ENCODE measurements at regions not wholly inside any gene's neighbourhood (a gene's known extent, or its start where the extent isn't known, plus 50 kb on each side); places are given as distances from the start of the nearest gene placed in this dataset.

DNA sequence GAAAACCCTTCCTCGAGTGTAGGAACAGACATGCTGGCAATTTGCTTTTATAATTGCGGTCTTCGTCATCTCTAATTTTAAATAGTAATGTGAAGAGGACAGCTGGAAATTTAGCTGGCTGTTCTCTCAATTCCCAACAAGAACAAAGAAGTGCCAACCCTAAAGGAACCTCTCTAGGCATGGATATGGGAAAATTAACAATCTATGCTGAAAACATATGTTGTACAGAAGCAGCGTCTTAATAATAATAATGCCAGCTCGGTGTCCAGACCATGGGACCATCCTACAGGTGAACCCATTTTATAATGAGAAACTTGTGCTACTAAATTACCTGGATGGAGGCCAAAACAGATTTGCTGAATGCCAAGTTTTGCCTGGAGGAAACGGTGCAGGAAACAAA, 641.4 kb upstream of the MGMT start:
- no peak for DNase-seq

DNA sequence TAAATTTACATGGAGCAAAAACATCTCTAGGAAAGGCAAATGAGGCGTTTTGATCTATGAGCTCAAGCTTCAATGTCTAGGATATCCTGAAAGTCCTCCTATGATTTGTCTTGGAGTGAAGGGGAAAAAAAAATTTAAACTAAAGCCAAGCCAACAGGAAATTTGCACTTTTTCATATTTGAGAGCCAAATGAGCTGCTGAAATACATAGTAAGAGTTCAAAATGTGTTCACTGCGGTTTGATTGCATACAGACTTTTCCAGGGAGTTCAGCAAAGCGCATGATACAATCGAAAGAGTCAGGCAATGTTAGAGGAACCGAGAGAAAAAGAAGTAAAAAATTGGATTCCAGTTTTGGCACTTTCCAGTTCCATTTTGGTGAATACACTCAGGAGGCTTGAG, 633.4 kb upstream of the MGMT start:
- no peak for DNase-seq

DNA sequence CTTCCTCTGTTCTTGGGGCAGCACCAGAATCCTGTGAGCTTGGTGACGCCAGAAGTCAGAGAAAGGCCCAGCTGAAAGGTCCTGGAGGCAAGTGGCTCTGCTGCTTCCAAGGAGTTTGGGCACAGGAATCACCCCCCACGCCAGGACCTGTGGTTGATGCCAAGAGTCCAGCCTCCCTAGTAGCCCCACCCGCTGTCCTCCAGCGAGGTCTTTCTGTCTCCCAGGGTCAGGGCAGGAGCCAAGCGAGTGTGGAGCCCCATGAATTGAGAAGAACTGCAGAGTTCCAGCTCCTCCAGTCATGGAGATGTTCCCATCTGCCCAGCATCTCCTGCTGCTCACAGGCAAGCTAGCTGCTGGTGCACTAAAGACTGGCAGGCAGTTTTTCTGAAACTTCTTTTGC, 631.7 kb upstream of the MGMT start:
- DNase-seq = no peak

DNA sequence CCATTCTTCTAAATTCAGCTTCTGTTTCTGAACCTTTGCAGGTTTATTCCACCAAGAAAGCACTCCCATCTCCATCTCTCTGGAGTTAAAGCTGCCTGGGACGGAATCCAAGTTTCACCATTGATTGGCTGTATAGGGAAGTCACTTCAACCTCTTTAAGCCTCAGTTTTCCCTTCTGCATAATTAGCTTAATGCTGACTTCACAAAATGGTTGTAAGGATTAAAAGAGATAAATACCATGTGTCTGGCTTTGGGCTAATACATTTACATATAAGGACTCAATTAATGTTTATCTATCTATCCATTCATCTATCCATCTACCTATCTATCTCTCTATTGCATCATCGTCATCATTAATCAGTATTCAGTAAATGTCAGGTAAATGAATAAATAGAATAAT, 629.6 kb upstream of the MGMT start:
- DNase-seq = no peak

DNA sequence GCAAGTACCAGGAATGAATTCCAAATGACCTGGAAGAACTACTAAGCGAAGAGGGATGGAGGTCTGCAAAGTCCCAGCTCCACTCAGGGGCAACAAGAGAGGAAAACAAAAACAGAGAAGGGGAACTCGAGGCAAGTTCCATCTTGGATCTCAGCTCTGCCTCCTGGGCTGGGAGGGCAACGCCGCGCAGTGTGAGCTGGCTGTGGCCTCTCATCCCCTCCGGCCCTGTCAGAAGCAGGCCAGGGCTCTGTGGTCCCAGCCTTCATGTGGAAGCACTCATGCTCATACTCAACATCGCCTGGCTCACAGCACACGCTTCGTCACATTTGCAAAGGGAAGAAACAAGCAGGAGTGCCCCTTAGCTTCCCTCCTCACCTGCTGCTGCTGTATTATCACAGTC, 627.9 kb upstream of the MGMT start:
- no peak for DNase-seq

DNA sequence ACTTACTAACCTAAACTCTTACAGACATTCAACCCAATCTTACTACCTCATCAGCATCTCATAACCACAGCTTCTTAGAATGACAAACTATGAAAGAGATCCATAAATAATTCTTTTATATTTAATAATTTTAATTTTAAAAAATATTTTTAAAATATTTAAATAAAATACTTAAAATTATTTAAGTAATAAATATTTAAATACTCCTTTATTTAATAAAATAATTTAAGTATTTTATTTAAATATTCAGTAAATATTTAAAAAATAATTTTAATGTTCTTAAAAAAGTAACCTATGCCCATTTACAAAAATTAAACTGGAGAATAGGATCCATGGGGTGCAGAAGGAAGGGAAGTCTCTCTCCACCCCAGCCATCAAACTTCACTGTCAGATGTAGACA, 627.3 kb upstream of the MGMT start:
- DNase-seq = no peak

DNA sequence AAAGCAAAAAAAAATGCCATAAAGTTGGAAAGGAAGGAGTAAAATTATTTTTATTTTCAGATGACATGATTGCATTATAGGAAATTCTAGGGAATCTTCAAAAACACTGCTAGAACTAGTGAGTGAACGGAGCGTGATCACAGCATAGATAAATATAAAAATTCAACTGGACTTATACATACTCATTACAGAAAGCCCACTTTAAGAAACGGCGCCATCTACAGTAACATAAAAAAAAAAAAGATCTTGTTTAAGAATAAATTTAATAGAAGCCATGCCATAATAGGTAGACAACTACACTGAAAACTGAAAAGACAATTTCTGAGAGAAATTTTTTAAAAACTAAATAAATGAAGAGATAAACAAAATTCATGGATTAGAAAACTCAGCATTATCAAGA, 623.1 kb upstream of the MGMT start:
- no peak for DNase-seq

DNA sequence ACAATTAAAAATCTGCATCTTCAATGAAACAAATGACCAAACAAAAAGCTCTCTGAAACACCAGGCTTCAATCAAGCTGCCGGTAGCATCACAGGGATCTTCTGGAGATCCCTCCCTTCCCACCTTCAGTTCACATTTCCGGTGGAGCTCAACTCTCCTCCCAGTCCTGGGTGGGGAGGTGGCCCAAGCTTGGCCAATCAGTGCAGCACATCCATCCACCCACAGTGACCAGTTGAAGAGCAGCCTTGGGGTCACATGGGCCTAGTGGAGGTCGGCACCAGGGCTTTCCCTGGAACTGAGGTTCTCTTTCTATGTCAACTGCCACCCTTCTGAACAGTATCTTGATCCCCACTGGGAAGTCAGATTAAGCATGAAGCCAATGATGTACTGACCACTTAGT, 620.1 kb upstream of the MGMT start:
- DNase-seq = no peak

DNA sequence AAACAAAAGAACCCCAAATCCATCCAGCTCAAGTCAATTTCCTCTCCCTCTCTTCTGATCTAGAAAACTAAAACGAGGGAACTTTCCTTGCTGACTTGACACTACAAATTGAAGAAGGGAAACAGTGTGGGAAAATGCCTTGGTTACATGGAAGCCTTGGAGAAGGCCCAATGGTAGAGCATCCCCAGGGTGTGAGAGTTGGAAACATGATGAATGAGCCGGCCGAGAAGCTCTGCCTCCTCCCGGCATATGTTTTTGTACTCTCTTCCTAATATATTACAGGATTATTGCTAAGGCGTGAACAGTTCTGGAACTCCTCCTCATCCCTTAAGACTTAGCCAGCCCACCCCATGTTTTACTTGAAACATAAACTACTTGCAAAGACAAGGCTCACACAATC, 618.2 kb upstream of the MGMT start:
- no peak for DNase-seq

DNA sequence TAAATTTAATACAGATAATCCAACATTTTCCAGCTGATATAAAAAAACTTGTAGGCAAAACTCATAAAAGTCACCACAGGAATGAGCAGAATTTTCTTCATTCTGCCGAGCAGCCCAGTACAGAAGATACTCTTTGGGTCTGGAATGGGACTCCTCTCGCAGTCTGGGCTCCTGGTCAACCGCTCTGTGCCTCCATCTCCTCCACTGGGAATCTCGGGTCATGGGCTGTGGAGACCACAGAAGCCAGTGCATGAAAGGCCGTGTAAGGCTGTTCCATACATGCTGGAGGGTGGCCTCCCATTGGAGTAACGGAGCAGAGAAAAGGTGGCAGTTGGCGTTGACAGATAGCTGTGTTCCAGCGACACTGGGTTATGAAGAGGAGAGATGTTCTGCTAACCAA, 616.4 kb upstream of the MGMT start:
- no peak for DNase-seq

DNA sequence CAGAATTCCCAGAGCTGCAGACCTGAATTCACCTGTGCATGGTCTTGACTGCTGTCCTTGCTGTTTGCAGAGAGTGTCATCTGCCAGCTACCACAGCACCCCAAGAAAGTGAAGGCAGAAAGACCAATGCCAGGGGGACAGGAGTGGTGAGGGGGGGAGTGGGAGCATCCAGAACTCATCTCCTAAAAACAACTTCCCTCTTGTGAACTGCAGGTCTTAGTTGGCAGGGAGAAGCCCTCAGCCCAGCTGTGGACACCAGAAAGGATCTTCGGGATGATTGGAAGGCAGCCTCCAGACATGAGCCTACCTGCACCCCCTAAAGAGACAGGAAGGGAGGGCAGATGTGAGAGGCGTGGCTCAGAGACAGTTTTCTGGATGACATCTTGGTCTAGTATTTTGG, 615.8 kb upstream of the MGMT start:
- no peak for DNase-seq

DNA sequence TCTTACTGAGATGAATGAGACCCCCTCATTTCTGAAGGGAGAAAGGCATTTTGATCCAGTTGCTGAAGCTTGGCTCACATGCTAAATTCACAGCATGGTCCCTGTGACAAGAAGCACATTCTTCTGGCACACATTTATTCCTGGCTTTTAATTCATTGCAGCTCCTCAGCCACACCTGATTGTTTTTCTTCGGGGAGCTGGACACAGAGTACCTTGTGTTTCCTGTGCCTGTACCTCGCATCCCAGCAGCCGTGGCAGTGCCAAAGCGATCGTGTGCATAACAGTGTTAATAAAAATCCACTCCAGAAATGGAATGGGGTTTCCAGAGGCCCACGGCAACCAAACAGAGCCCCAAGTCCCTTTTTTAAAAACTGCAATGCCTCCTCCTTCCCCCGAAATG, 615.3 kb upstream of the MGMT start:
- no peak for DNase-seq

DNA sequence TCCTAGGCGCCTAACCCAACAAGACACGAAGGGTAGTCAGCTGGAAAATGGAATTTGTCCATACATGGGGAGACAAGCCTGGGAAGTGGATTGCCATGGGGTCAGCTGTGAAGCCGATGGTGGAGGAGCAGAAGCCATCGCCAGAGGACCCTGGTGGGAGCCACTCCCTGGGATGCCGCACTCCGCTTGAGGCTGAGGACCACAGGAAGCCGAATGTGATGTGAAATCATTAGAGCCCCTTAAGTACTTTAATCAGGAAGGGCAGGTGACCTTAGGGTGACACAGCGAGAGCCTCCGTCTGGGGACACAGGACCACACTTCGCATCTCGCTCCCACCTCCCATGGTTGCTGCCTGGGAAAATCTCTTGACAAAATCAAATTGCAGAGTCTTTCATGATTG, 614.6 kb upstream of the MGMT start:
- no peak for DNase-seq

DNA sequence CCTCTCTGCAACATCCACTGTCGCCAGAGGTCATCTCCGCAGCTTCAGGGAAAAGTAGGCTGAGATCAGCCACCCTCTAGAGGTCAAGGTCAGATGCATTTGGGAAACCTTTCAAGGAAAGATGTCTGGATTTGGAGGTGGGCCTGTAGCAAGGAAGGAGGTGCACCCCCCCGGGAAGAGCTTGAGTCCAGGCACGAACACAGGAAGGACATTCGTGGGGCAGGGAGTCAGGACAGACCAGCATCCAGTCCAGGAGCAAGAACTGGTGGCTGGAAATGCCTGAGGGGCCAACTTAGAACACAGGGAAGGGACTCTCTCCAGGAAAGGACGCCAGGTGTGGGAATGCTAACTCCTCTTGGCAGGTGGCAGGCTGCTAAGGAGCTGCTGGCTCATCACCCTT, 614.1 kb upstream of the MGMT start:
- DNase-seq = no peak

DNA sequence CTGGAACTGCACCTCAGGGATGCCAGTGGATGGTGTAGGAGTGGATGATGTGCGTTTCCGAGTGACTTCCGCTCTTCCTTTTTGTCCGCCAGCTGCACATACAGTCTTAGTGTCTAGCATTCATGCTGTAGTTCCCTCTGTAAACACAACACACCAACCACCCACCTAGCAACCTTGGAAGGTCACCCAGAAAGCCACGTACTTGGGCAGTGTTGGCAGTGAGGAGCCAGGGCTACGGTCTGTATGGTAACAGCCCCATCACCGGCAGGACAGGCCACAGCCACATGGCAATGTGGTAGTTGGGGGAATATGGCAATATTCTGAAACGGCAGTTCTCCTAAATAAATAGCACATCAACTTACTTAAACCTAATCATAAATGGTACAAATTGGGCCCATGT, 613.5 kb upstream of the MGMT start:
- no peak for DNase-seq

DNA sequence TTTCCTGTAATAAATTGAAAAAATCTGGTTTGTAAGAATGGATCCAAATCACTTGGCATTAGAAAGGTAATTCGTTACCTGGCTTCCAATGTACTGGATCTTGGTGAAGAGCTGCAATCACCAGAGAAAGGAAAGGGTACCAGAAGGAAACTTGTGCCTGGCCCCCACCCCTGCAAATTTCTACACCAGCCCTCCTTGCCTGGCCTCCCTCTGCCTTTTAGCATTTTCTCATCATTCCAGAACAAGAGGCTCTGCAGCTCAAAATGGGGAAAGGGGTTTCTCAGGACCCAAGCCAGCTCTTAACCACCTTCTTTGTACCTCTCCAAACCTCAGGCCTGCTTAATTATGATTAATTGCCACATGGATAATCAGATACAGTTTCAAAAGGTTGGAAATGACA, 612.8 kb upstream of the MGMT start:
- DNase-seq = no peak

DNA sequence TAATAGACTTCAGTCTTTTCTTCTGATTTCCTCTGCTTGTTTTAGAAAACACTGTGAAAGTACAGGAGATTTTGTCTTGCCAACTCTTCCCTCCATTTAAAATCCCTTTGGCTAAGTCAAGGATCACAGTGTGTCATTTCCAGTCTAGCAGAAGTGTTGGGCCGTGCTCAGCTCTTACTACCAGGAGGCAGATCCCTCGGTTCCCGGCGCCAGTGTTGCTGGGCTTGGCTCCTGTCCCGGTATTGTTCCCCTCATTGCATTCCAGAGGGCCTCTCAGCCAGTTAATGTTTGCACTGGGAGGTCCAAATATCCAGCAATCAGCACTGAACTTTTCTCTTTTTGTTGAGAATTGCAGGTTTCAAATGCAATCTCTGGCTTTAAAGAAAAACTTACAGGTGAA, 612.1 kb upstream of the MGMT start:
- no peak for DNase-seq

DNA sequence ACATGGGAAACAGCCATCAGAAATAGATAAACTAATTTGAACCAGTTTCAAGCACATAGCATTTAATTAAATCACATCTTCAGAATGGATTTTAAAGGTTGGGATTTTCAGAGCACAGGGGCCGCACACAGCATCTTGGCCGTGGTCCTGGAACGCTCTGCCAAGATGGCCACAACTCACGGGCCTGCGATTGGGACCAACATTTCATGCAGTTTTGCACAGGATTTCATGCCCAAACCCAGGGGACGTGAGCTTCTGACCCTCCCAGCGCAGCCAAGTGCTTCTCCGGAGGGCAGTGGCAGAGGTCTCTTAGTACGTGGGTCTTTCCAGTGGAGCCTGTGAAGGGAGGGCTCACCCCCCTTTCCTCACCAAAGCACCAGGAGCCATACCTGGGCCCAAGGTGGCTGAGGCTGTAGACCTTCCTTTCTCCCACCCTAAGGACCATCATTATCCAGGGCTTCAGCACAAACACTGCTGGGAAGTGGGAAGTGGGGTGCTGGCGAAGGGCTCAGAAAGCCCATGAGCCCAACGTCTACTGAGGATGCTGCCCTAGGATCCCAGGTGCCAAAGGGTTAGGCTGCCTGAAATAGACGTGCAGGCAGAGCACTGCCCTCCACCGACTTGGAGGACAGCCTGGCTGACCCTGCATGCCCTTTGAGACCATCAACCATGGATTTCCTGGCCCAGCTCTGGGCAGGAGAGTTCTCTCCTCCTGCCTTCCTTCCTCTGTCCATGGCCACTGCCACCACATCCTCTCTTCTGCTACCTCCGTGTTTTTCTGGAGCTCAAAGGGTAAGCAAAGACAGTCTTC, 611.2 kb upstream of the MGMT start:
- no peak for DNase-seq

DNA sequence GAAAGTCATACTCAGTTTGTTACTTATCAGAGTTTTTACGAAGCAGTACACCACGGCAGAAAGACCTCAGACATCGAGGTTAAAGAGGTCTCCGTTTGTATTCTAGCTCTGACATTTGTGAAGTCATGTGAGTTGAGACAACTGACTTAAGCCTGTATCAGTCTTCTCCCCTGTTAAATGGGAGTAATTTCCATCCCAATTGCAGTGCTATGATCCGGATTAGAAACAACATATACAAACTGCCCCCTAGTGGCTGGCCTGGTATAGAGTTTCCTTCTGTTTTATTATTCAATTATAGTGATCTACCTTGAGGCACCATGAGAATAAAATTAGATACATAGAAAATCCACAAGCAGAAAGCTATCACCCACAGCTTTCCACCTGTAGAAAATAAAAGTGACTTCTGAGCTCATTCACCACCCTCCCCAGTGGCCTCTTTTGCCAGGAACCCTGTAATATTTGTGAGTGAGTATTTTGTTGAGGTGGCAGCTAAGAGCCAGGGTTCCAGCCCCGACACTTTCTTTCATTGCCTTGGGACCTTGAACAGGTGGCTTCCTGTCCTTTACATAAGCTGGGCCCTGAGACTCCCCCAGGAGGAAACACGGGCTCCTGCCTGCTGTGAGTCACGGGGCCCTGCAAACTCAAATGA, 607.2 kb upstream of the MGMT start:
- DNase-seq = peak in 1 of 5 experiments; percentile 34

DNA sequence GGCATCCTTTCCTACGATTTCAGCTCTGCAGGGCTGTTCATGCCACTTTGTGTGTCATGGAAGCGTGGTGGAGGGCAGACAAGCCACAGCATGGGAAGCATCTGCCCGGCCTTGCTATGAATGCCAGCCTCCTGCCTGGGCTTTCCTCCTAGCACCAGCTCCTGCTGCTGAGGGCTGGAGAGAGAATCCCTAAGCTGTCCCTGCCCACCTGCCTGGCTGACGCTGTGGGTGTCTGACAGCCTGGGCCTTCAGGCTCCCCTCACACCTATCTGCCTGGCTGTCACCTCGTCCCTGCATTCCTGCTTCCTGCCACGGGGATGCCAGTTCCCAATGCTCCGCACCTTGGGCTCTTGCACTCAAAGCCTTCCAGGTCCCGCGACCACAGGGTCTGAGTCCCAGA, 606.5 kb upstream of the MGMT start:
- DNase-seq = no peak

DNA sequence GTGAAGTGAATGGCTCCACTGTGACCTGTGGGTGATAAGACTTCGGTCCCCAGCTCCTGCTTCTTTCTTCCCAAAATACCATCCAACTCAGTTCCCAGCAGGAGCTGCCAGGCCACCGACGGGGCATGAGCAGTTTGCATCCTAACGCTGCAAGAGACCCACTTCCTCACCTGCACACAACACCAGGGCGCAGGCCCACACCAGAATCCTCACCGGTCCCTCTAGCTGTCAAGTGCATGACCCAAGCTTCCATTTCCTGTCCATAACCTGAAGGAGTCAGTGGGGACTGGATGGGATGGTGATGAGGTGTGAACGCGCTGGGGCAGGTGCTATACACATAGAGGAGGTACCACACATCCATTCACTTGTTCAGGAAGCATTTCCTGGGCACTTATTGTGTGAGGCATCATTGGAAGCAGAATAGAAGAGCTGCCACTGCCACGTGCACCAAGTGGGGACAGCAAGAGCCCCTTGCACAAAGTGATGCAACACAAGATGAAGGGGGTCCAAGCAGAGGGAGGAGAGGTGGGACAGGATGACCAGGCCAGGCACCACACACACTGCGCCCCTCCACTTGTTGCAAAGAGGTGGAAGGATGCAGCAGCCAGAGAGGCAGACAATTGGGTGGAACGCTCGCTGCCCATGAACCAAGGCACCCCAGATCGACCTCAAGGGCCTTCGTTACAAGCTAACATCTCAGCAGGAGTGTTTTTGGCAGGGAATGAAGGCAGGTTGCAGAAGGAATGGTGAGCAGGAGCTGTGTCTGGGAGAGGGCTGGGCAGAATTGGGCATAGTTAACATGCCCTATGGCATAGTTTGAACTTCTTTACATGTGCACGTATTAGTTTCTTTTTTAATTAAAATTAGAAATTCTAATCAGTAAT, 605.8 kb upstream of the MGMT start:
- DNase-seq = no peak

DNA sequence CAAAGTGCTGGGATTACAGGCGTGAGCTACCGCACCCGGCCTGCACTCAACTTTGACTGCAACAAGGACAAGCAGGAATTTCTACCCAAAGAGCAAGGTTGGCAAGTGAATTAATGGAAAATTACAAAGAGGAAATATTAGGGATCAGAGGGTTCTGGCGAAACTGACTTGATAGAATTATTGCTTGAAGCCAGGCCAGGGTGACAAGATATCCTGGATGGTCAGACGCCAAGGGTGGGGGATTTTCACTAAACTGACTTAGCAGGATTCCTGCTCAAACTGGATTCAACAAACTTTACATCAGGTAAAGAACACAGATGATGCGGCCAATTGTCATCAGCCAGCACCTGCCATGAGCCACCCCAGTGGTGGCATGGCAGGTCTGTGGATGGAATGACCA, 603.6 kb upstream of the MGMT start:
- no peak for DNase-seq

DNA sequence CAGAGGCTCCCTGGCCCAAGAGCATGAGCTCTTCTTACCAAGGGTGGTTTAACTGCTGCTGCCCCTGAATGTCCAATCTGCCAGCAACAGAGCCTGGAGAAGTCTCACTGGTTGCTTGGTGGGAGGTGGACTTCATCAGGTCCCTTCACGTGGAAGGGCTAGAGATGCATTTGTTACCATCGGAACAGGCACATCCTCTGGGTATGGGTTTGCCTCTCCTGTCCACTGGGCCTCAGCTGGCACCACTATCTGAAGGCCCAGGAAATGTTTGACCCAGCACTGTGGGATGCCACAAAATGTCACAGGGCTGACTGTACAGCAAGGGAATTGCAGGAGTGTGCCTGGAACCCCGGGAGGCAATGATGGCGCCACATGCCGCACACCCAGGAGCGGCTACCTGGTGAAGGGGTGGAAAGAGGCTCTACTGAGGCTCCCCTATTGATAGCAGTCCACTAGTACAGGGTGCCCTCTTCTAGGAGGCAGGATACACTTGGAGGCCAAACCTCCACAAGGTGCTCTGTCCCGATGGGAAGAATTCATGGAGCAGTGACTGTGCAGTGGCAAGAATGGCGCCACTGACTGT, 603.1 kb upstream of the MGMT start:
- no peak for DNase-seq
